Kidney (tissue), 13 donors: ENCODE measurements at regions not wholly inside any gene's neighbourhood (a gene's known extent, or its start where the extent isn't known, plus 50 kb on each side); places are given as distances from the start of the nearest gene placed in this dataset.

Source experiments
- DNase-seq, 5 donors: peaks; one replicate each; pipeline ENCODE4 v3.0.0-alpha.2; 2013 to 2020
- FAIRE-seq: peaks from 2 replicates; lab custom pipeline; 2012; peaks lifted over from hg19 to GRCh38; lab: Jason Lieb, UNC
- H3K27ac ChIP-seq, 2 donors: one replicate each; pipeline ENCODE4 v1.7.0; 2013; ENCODE audit warnings: low read depth in 2 of 2, low read length in 2 of 2, inconsistent platforms in 1 of 2
- H3K27me3 ChIP-seq: one replicate; pipeline ENCODE4 v1.7.1; 2013; ENCODE audit warnings: low read length, inconsistent platforms; ENCODE audit not compliant: control insufficient read depth, insufficient read depth
- H3K36me3 ChIP-seq, 3 donors: one replicate each; pipeline versions ENCODE4 v1.7.0 to v1.7.1; 2013; ENCODE audit warnings: low read length in 3 of 3, control low read depth in 1 of 3, inconsistent platforms in 1 of 3; ENCODE audit not compliant: insufficient read depth in 3 of 3, control insufficient read depth in 2 of 3
- H3K4me1 ChIP-seq, 3 donors: one replicate each; pipeline versions ENCODE4 v1.7.0 to v1.7.1; 2013; ENCODE audit warnings: low read length in 3 of 3, inconsistent platforms in 1 of 3, low read depth in 1 of 3; ENCODE audit not compliant: control insufficient read depth in 2 of 3, insufficient read depth in 2 of 3
- H3K4me3 ChIP-seq, 3 donors: one replicate each; pipeline versions ENCODE4 v1.7.0 to v1.8.1; 2013; ENCODE audit warnings: low read length in 3 of 3, control low read depth in 1 of 3, inconsistent platforms in 1 of 3
- H3K9ac ChIP-seq, 3 donors: one replicate each; pipeline versions ENCODE4 v1.7.0 to v1.7.1; 2013; ENCODE audit warnings: low read length in 3 of 3, control low read depth in 1 of 3, inconsistent platforms in 1 of 3
- H3K9me3 ChIP-seq, 3 donors: one replicate each; pipeline versions ENCODE4 v1.7.0 to v1.7.1; 2013; ENCODE audit warnings: low read length in 3 of 3, control low read depth in 1 of 3, inconsistent platforms in 1 of 3; ENCODE audit not compliant: control insufficient read depth in 2 of 3, insufficient read depth in 1 of 3
- CTCF ChIP-seq: IDR thresholded peaks from 3 replicates; pipeline ENCODE4 v1.5.1; 2012; ENCODE audit warnings: mild to moderate bottlenecking, moderate library complexity, borderline replicate concordance; ENCODE audit not compliant: insufficient read depth; ENCODE audit errors: extremely low read depth
- intact Hi-C: fragments of 100-400 bp; cut with DNase I; formaldehyde crosslinking; loops from one replicate; pipeline ENCODE4 v1.11.1; 2022
- donor health status: control.
- donor health status: control.
- donor health status: control.
- donor health status: control.
- donor health status: control.
- donor health status: DM: yes; HTN: yes; CAD: no.
- donor health status: Normal renal cell carcinoma (clear cell type).

DNA sequence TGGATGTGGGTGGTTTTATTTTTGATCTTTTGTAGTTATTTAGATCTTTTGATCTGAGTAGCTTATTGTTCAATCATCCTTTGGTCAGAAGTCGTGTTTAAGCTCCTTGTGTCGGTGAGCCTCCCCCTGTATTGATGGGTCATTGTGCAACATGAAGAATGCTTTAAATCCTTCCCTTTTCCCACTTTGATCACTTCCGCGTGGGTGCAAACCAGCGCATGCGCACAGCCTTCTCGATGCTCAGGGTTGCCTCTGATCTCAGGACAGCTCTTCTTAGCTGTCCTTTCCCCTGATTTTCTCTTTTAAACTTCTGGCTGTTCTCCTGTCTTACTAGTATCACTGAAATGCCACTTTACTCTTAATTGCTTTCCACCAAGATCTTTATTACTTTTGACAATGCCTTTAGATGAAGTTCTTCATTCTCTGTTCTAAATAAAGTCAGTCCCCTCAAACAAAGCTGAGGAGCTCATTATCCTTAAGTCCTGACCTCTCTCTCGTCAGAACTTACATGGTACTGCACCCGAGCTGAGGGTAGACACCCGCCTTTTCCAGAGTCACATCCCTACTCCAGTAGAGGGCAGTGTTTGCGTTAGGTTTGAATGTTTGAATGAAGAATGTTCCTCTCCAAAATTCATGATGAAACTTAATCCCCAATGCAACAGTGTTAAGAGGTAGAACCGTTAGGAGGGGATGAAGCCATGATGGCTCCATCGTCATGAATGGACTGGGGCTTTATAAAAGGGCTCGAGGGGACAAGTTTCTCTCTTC lies 547.9 kb upstream of the TMPRSS15 start:
- Histone ChIP-seq H3K4me3 (no peak overlapping the region), H3K27ac (no peak overlapping the region), H3K9ac (no peak overlapping the region), H3K27me3 (no peaks in the 10 kb centered on the region), H3K9me3 (no peaks in the 10 kb centered on the region), H3K4me1 (no peaks in the 10 kb centered on the region), H3K36me3 (no peaks in the 10 kb centered on the region)
- DNase-seq (peak in 3 of 5 donors; percentile 33 to 75 (median 62)), FAIRE-seq (no peak)
- intact Hi-C loops = no loop called here
- TF ChIP-seq CTCF = peak; percentile 49

GRCh38 chr21:18954441-18954844 lies 550.9 kb upstream of the TMPRSS15 start:
- H3K4me1 ChIP-seq = no peaks in the 10 kb centered on the region
- intact Hi-C loops = no loop called here
- H3K9me3 ChIP-seq = no peaks in the 10 kb centered on the region
- TF ChIP-seq CTCF = no peak
- FAIRE-seq = no peak
- peak in 2 of 5 donors; percentile 7 to 8 for DNase-seq
- H3K27me3 ChIP-seq = no peaks in the 10 kb centered on the region
- H3K27ac ChIP-seq = no peak overlapping the region
- no peak overlapping the region for H3K4me3 ChIP-seq
- no peaks in the 10 kb centered on the region for H3K36me3 ChIP-seq
- H3K9ac ChIP-seq = no peak overlapping the region

GRCh38 chr21:18959817-18960216 lies 556.2 kb upstream of the TMPRSS15 start:
- no peaks in the 10 kb centered on the region for H3K9me3 ChIP-seq
- no peak overlapping the region for H3K4me3 ChIP-seq
- H3K36me3 ChIP-seq = no peaks in the 10 kb centered on the region
- no peak for FAIRE-seq
- H3K4me1 ChIP-seq = no peaks in the 10 kb centered on the region
- DNase-seq = no peak
- H3K27me3 ChIP-seq = no peaks in the 10 kb centered on the region
- intact Hi-C loops = no loop called here
- no peak overlapping the region for H3K27ac ChIP-seq
- no peak overlapping the region for H3K9ac ChIP-seq
- TF ChIP-seq CTCF = no peak
